Stimulated activated naive CD4-positive, alpha-beta T cell treated with Interleukin-2 at 50 U/mL for 16 hours (primary cell): ENCODE measurements at regions not wholly inside any gene's neighbourhood (a gene's known extent, or its start where the extent isn't known, plus 50 kb on each side); places are given as distances from the start of the nearest gene placed in this dataset.
"Not testable (repeated sequence)": the region's sequence is repeated elsewhere in the genome, so short reads cannot be mapped to it uniquely, and the experiment has no call there.

Experiments
- DNase-seq: peaks from one replicate; lab custom pipeline; 2025; lab: John Stamatoyannopoulos, UW

GRCh38 chr4:66429276-66429675 is 759.0 kb upstream of the EPHA5 start:
- DNase-seq: no peak

- DNase-seq: no peak
These were observed 746.1 kb upstream of the EPHA5 start for GRCh38 chr4:66416425-66416824.

DNA sequence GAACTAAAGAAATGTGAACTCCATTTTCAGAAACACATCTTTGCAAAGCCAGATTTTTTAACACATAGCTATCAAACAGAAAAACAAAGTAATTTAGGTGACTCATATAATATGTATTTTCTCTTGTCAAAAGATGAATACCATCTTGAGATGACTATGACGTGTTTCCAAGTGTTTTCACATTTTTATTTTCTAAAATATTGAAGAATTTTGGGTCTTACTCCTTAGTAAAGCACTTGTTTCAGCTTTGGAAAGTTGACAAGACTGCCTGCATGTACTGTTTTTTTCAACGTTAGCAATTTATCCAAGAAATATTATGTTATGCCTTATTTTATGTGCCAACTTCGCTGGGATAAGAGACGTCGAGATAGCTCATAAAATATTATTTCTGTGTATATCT is 733.9 kb upstream of the EPHA5 start:
- DNase-seq: no peak

GRCh38 chr4:66376921-66377320 is 706.6 kb upstream of the EPHA5 start:
- no peak for DNase-seq

- DNase-seq: no peak
These were observed 706.1 kb upstream of the EPHA5 start for GRCh38 chr4:66376396-66376795.

- DNase-seq: no peak
These were observed 703.0 kb upstream of the EPHA5 start for GRCh38 chr4:66373268-66373667.

DNA sequence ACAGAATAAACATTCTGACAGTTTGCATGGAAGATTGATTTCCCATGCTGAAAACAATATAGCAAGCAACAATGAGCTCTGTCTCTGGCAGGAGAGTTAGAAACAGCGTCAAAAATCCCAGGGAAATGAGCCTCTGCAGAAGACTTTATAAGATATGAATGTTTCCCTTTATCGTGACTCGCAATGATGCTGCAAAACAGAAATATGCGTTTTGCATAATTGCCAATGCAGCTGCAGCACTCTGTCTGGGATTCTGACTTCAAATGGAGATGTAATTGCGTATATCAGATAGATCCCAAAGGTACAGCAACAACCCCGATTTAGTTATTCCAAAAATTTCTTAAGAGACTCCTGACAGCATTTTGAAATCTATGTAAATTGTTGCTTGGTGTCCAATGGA is 702.4 kb upstream of the EPHA5 start:
- no peak for DNase-seq

DNA sequence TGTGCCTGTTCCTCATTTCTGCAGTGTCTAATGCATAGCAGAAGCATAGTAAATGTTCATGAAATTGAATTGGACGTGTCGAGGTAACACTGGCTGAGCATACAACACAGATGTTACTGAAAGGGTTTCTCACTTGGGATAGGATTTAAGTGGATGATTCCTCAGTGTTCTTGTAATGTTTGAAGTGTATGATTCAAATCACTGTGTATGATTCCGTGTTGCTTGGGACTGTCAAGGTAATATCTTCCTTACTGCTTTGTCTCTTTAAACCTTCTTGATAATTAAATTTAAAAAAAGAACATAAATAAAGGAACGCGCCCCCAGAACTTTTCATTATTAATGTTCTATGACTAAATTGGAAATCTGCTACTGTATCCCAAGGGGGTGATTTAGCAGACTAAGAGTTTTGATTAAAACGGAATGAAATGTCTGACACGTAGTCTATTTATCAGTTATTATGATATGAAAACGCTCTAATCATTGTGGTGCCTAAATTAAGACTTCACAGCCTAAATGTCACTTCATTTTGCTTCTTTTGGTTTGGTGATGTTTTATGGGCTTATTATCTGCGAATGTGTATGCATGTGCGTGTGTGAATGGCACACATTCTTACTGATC is 696.9 kb upstream of the EPHA5 start:
- DNase-seq: no peak

GRCh38 chr4:66360395-66360794 is 690.1 kb upstream of the EPHA5 start:
- not testable (repeated sequence) for DNase-seq

GRCh38 chr4:66357316-66357715 is 687.0 kb upstream of the EPHA5 start:
- DNase-seq: no peak

- DNase-seq: no peak
These were observed 685.0 kb upstream of the EPHA5 start for GRCh38 chr4:66355328-66355727.

- no peak for DNase-seq
These were observed 681.5 kb upstream of the EPHA5 start for GRCh38 chr4:66351761-66352160.

DNA sequence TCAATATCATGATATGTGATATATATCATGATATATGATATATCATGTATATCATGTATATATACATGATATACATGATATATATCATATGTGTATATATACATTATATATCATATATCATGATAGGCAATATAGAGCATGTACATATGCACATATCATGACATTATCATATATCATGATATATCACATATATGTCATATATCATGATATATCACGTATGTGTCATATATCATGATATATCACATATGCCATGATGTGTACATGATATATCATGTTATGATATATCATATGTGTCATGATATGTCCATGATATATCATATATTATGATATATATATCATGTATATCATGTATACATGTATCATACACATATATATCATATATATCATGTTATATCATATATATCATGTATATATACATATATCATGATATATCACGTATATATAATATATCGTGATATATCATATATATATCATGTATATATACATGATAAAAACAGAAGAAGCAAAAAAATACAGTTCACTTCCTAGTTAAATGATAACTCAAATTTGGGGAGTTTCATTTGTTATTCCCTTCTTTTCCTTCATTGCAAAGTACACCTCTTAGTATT is 670.1 kb upstream of the EPHA5 start:
- no peak for DNase-seq

- DNase-seq: no peak
These were observed 668.7 kb upstream of the EPHA5 start for GRCh38 chr4:66339007-66339406.

- no peak for DNase-seq
These were observed 661.5 kb upstream of the EPHA5 start for GRCh38 chr4:66331761-66332160.

- no peak for DNase-seq
These were observed 659.8 kb upstream of the EPHA5 start for GRCh38 chr4:66330125-66330524.

DNA sequence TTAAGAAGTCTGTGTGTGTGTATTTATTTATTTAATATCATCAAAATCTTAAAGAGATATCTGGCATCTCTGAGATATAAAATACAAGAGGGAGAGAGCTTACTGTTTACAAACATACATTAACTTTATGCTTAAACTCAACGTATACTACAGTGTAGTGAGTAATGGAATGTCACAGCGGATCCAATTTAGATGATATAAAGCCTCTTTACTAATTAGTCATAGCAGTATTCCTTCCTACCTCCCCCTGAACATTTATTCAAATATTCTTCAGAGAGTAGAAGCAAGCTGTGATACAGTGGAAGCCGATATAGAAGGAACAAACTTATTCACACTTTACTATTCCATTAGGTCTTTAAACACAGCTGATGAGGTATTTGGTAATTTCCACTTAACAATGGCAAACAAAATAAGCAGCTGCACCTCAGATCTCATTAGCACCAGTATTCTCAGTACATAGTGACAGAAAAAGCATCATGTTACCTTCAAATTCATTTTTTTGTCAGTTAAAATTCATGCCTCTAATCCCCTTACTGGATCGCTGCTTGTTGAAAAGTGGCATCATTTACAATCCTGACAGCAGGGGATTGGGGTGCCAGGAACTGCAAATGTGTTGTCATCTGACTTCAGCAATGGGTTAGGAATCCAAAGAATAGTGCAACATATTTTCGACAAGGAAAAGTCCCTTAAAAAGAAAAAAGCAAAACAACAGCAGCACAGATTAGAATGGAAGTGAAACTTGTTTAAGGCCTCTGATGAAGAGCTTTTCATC is 658.7 kb upstream of the EPHA5 start:
- DNase-seq: no peak

DNA sequence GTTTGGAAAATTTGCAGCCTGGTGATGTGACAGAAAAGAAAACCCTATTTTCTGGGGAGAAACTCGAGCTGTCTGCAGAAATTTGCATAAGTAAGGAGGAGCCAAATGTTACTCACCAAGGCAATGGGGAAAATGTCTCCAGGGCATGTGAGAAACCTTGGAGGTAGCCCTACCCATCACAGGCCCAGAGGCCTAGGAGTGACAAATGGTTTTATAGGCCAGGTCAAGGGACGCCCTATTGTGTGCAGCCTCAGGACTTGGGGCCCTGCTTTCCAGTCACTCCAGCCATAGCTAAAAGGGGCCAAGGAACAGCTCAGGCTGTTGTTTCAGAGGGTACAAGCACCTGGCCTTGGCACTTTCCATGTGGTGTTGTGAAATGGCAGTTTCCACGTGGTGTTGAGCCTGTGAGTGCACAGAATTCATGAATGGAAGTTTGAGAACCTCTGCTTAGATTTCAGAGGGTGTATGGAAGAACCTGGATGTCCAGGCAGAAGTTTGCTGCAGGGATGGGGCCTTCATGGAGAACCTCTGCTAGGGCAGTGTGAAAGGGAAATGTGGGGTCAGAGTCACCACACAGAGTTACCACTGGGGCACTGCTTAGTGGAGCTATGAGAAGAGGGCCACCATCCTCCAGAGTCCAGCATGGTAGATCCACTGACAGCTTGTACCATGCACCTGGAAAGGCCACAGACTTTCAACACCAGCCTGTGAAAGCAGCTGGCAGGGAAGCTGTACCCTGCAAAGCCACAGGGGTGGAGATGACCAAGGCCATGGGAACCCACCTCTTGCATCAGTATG is 637.6 kb upstream of the EPHA5 start:
- DNase-seq: no peak

- no peak for DNase-seq
These were observed 630.1 kb upstream of the EPHA5 start for GRCh38 chr4:66300336-66300934.

DNA sequence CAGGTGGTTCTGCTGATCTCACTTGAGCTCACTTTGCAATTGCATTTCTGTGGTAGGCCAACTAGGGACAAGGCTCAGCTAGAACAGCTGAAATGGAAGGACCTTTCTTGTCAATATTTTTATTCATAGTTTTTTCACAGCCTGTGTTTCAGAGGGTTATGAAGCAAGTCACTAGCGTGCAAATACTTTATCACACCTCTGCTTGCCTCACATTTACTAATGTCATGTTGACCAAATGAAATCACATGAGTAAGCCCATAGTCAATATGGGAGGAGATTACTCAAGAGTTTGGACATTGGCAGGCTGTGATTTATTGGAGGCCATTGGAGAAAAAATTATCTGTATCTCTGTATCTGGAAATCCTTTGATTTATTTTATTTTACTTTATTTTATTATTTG is 628.3 kb upstream of the EPHA5 start:
- no peak for DNase-seq

GRCh38 chr4:66297703-66298102 is 627.4 kb upstream of the EPHA5 start:
- no peak for DNase-seq

DNA sequence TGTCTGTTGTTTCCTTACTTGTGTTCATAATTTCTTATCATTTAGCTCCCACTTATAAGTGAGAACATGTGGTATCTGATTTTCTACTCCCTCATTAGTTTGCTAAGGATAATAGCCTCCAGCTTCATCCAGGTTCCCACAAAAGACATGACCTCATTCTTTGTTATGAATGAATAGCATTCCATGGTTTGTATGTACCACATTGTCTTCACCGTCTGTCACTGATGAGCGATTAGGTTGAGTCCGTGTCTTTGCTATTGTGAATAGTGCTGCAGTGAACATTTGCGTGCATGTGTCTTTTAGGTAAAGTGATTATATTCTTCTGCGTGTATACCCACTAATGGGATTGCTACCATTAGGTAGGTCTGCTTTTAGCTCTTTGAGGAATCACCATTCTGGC is 624.3 kb upstream of the EPHA5 start:
- DNase-seq: no peak
